ENCODE measurements at regions not wholly inside any gene's neighbourhood (a gene's known extent, or its start where the extent isn't known, plus 50 kb on each side); places are given as distances from the start of the nearest gene placed in this dataset.
"Not testable (repeated sequence)": the region's sequence is repeated elsewhere in the genome, so short reads cannot be mapped to it uniquely, and the experiment has no call there.

DNA sequence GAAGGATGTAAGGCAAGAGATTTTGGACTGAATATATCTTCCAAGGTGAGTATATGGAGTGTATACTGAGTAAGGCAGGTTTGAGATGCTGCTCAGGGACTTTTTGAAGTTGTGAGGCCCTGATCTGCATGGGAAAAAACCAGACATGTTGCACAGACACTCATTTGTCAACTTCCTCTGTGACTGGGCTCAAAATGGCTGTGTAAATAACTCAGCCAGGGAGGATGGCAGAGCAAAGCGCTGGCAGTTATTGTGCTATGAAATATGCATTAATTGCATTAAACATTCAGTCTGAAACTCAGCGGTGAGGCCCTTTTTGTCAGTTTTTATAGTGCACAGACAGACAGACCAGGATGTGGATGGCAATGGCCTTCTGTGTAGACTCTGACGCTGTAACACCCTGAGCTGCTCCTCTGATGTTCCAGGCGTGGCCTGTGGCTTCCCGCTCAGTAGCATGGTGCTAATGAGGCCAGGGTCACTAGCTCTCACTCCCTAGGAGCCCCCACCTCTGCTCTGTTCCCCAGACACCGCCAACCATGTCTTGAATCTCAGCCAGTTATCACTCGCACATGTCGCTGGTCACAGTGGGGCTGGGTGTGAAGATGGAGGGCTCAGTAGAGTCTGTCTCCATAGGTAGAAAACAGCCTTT lies 307.0 kb upstream of the PROX1 start:
- no peak for DNase-seq (ENCODE audit: low spot score)

DNA sequence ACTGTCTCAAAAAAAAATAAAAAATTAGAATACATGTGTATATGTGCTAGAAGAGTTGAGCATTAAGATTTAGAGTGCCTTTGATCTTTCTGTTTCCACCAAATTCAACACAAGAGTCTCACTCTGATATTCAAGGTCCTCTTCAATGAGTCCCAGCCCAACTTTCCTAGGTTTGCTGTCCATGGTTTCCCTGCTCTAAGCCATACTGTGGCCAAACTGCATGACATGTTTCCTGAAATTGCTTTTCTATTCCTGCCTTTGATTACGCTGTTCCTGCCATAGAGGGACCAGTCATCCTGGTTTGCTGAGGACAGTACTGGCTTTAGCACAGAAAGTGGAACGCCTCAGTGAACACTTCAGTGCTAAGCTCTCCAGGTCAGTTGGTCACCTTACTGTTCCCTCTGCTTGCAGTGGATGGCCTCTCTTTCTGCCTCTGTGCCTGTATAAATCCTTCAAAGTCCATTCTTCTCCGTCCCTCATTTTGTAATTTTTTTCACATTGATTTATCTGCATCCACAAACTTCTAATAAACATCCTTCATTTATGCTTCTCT lies 305.9 kb upstream of the PROX1 start:
- no peak for DNase-seq (ENCODE audit: low spot score)

GRCh38 chr1:213683529-213683928 lies 304.2 kb upstream of the PROX1 start:
- DNase-seq (ENCODE audit: low spot score): no peak

DNA sequence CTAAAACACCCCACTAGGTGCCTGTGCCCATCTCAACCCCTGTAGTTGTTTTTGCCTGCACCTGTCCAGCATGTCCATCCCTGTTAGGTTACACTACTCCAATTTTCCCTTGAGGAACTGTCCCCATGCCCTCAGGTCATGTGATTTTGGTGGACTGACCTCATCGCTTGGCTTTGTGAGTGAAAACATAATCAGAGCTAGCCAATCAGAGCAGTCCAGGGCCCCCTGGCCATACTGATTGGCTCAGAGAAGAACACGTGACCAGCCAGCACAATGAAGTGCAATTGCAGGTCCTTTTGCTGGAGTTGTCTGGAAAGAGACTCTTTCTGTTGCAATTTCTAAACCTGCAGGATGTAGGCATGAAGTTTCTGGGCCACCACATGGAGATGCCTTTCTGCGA lies 303.3 kb upstream of the PROX1 start:
- no peak for DNase-seq (ENCODE audit: low spot score)

DNA sequence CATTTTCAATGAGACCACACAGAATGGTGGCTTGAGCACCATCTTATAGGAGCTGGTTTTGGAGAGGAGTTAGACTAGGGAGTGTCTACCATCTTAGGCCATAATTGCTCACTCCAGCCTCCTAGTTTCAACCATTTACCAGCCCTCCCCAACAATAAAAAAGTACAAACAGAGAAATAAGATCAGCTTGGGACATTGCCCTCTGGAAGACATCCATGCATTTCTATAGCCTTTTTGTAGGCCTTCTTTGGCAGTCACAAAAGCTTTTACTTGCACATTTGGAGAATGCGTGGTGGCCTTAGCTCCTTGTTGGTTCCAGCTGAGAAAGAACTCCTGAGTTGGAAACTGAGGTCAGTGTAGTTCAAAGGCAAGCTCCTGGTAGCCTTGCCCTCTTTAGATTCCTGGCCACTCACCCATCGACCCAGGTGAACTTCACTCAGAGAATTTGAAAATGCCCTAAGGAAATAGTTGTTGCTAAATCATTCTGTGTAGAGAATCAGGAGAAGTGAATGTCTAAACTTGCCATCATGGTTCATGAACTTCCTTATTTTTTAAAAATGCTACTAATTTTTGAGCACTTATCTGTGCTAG lies 301.7 kb upstream of the PROX1 start:
- no peak for DNase-seq (ENCODE audit: low spot score)

GRCh38 chr1:213686983-213687382 lies 300.8 kb upstream of the PROX1 start:
- no peak for DNase-seq (ENCODE audit: low spot score)

GRCh38 chr1:213687832-213688231 lies 299.9 kb upstream of the PROX1 start:
- DNase-seq (ENCODE audit: low spot score): no peak

DNA sequence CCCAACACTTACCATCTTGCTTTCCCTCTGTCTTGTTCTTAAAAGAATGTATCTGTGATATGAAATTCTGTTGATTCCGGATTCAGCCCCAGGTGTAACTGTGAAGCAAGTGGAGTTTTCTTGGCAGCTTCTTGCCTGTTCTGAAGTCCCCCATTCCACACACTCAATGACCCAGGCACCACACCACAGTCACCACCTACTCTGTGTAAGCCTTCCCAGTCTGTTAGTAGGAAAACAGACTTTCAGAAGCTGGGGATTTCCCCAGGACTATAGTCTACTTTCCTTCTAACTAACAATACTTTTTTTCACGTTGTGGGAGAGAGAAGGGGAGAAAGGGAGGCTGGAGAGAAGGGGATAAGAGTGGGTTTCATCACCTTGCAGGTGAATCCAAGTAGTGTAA lies 299.1 kb upstream of the PROX1 start:
- DNase-seq (ENCODE audit: low spot score): no peak

DNA sequence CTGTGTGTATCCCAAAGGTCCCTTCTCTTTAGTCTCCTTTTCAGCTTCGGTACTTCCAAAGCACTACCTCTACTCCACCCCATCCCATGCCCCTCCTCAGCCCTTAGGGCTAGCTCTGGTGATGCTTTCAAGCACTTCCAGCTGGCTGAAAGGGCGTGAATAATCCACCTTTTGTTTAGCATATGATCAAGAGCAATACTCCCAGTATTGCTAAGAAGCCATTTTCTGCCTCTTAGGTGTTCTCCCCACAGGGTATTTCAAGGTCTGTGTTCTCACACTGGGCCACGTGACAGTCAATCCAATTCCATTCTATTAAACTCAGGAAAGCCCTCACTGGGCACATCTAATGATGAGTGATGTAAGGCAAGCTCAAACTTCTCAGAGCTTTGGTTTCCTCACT lies 298.5 kb upstream of the PROX1 start:
- DNase-seq (ENCODE audit: low spot score): no peak

GRCh38 chr1:213690341-213690917 lies 297.3 kb upstream of the PROX1 start:
- no peak for DNase-seq (ENCODE audit: low spot score)

DNA sequence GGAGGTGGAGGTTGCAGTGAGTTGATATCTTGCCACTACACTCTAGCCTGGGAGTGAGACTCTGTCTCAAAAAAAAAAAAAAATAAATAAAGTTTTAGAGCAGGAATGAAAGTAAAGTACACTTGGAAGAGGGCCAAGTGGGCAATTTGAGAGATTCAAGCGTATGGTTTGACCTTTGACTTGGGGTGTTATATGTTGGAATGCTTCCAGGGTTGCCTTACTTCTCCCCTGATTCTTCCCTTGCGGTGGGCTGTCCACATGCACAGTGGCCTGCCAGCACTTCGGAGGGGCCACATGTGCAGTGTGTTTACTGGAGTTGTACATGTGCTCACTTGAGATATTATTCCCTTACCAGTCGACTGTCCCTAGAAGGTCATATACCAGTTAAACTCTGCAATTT lies 295.5 kb upstream of the PROX1 start:
- DNase-seq (ENCODE audit: low spot score): no peak

DNA sequence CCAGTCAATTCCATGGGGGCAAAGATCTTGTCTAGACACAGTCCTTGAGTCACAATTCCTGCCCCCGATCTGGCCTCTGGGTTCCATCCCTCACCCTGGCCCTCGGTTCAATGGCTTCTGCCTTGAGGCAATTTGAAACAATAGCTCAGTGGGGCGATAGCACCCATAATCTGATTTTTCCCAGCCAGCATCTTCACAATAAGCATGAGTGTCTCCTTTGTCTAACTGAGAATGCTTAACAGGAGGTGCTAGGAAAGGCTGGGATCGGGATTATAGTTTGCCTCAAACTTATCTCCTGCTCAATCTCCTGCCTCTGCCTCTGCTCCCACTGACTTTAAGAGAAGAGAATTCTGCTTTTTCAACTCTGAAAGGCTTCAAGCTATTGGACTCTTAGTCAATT lies 293.9 kb upstream of the PROX1 start:
- DNase-seq (ENCODE audit: low spot score): no peak

DNA sequence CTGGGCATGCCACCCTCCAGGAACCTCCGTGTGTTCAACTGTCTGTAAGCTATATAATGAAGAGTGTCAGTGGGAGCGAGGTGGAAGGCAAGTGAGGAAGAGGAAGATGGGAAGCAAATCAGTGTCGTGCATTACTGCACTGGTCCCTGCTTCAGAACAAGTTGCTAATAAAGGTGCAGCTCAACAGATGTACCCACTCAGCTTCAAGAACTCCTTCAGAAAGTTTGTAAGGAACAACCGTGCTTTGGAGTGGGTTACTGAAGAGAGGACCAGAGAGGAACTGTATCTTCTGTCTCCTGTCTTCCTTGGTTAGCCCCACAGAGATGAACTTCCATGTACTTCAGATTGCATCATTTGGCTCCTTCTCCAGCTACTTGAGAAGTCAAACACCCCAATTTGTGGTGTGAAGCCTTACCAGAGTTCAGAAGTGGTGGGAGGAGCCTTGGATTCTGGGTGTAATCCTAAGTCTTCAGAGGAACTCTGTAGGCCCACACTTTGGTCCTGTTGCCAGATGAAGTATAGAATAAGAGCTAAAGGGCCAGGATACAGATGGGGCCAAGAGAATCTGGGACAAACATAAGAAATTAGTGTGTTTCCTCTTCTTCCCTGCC lies 290.5 kb upstream of the PROX1 start:
- DNase-seq (ENCODE audit: low spot score): no peak

GRCh38 chr1:213698092-213698702 lies 289.6 kb upstream of the PROX1 start:
- no peak for DNase-seq (ENCODE audit: low spot score)

GRCh38 chr1:213702703-213703102 lies 285.1 kb upstream of the PROX1 start:
- no peak for DNase-seq (ENCODE audit: low spot score)

GRCh38 chr1:213704941-213705340 lies 282.8 kb upstream of the PROX1 start:
- no peak for DNase-seq (ENCODE audit: low spot score)

DNA sequence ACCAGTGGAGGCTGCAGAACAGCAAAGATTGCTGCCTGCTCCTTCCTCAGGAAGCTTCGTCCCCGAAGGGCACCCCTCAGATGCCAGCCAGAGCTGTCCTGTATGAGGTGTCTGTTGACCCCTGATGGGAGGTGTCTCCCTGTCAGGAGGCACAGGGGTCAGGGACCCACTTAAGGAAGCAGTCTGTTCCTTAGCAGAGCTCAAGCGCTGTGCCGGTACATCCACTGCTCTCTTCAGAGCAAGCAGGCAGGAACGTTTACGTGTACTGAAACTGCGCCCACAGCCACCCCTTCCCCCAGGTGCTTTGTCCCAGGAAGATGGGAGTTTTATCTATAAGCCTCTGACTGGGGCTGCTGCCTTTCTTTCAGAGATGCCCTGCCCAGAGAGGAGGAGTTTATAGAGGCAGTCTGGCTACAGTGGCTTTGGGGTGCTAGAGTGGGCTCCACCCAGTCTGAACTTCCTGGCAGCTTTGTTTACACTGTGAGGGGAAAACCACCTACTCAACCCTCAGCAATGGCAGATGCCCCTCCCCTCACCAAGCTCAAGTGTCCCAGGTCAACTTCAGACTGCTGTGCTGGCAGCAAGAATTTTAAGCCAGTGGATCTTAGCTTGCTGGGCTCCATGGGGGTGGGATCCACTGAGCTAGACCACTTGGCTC lies 275.8 kb upstream of the PROX1 start:
- not testable (repeated sequence) for DNase-seq (ENCODE audit: low spot score)

- DNase-seq (ENCODE audit: low spot score): no peak
Measured at GRCh38 chr1:213714645-213715044, 273.1 kb upstream of the PROX1 start.

DNA sequence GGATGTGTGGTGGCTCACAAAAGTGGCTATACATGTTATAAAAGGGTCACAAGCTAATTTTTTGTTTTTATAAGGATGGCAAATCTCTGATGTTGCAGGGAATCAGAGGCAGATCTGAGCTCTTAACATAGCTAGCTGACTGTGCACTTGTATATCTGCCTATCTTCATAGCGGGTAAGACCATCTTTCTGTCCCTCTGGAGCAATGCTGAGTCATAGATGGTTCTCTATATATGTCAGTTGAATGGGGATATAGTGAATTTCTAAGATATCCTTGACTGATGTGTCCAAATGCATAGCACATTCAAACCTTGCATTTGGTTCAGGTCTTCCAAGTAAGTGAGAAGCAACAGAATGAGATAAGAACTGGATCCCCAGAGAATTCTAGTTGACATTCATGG lies 272.6 kb upstream of the PROX1 start:
- no peak for DNase-seq (ENCODE audit: low spot score)

- no peak for DNase-seq (ENCODE audit: low spot score)
Measured at GRCh38 chr1:213719462-213719861, 268.3 kb upstream of the PROX1 start.

- DNase-seq (ENCODE audit: low spot score): no peak
Measured at GRCh38 chr1:213720032-213720431, 267.7 kb upstream of the PROX1 start.

GRCh38 chr1:213723187-213723586 lies 264.6 kb upstream of the PROX1 start:
- DNase-seq (ENCODE audit: low spot score): no peak

Measured in H4 (cell line).